Sigmoid colon (tissue), 6 donors: ENCODE measurements at regions not wholly inside any gene's neighbourhood (a gene's known extent, or its start where the extent isn't known, plus 50 kb on each side); places are given as distances from the start of the nearest gene placed in this dataset.

Experiments
- DNase-seq: peaks from one replicate; pipeline ENCODE4 v3.0.0-alpha.2; 2019
- H3K27ac ChIP-seq, 4 donors: fragments of 200-600 bp; sonication (generic); one replicate each; pipeline ENCODE4 v1.5.1; 2016 to 2019; ENCODE audit warnings: mild to moderate bottlenecking in 1 of 4
- H3K27me3 ChIP-seq, 3 donors: fragments of 200-600 bp; sonication (generic); one replicate each; pipeline ENCODE4 v1.5.1; 2019; ENCODE audit warnings: mild to moderate bottlenecking in 1 of 3
- H3K36me3 ChIP-seq, 4 donors: fragments of 200-600 bp; sonication (generic); one replicate each; pipeline ENCODE4 v1.5.1; 2016 to 2019
- H3K4me1 ChIP-seq, 4 donors: fragments of 200-600 bp; sonication (generic); one replicate each; pipeline ENCODE4 v1.5.1; 2017 to 2019
- H3K4me3 ChIP-seq, 4 donors: fragments of 200-600 bp; sonication (generic); one replicate each; pipeline ENCODE4 v1.5.1; 2017 to 2019; ENCODE audit warnings: mild to moderate bottlenecking in 2 of 4, moderate library complexity in 1 of 4
- H3K9me3 ChIP-seq, 4 donors: fragments of 200-600 bp in 3 of 4; sonication (generic) in 3 of 4; one replicate each; pipeline versions ENCODE4 v1.5.1 to v1.6.1; 2013 to 2019
- EP300 ChIP-seq, 4 donors: sonication (generic); formaldehyde crosslinking; IDR thresholded peaks; one replicate each; pipeline ENCODE4 v1.6.1; 2017; ENCODE audit warnings: antibody characterized with exemption in 4 of 4
- POLR2A ChIP-seq, 2 donors: fragments of 450-650 bp; IDR thresholded peaks; one replicate each; pipeline ENCODE4 v1.6.1; 2016; ENCODE audit warnings: antibody characterized with exemption in 2 of 2, mild to moderate bottlenecking in 2 of 2, moderate library complexity in 2 of 2
- POLR2AphosphoS5 ChIP-seq, 4 donors: sonication (generic); formaldehyde crosslinking; IDR thresholded peaks; one replicate each; pipeline ENCODE4 v1.6.1; 2017; ENCODE audit warnings: antibody characterized with exemption in 4 of 4
- WGBS, 2 donors: extraction: QIAGEN DNeasy Blood & Tissue Kit; methylation state at CpG; one replicate each; pipeline ENCODE4 v1.1.7; 2013; 5-methylcytosine and 5-hydroxymethylcytosine counted together
- intact Hi-C: fragments of 100-400 bp; cut with DNase I; formaldehyde crosslinking; loops from one replicate; pipeline ENCODE4 v1.15.1; 2023
- TF ChIP-seq, protein P1 (sequence below), 4 experiments: fragments of 450-650 bp in 3 of 4; fragments of 200-600 bp in 1 of 4; IDR thresholded peaks; one replicate each; pipeline ENCODE4 v1.5.1; 2016 to 2019; ENCODE audit warnings: antibody characterized with exemption in 4 of 4, mild to moderate bottlenecking in 3 of 4, moderate library complexity in 2 of 4
- donor health status: healthy with polysubstance abuse.
- donor health status: healthy.

DNA sequence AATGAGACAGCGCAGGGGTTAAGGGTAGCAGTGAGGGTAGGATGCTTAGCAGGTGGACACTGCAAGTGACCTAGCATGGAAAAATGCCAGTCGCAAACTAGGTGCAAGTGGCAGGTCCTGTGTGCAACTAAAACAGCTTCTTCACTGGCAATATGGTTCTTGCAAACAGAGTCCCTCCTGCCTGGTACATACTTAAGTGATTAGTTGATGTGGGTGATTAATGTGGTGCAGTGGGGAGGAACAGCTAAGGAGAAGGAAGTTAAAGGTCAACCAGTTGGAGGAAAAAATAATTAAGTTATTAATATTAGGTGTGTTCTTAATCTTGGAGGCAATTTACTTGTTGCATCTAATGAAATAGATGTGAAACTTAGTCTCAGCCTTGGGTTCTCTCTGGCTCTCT lies 121.6 kb upstream of the IGFBP7 start:
- no peaks in the 10 kb centered on the region for H3K9me3 ChIP-seq
- TF ChIP-seq POLR2AphosphoS5 (IDR thresholded peaks at IDR 0.05) (no peak), POLR2A (IDR thresholded peaks at IDR 0.05) (no peak), EP300 (IDR thresholded peaks at IDR 0.05) (no peak)
- TF ChIP-seq, protein P1, sequence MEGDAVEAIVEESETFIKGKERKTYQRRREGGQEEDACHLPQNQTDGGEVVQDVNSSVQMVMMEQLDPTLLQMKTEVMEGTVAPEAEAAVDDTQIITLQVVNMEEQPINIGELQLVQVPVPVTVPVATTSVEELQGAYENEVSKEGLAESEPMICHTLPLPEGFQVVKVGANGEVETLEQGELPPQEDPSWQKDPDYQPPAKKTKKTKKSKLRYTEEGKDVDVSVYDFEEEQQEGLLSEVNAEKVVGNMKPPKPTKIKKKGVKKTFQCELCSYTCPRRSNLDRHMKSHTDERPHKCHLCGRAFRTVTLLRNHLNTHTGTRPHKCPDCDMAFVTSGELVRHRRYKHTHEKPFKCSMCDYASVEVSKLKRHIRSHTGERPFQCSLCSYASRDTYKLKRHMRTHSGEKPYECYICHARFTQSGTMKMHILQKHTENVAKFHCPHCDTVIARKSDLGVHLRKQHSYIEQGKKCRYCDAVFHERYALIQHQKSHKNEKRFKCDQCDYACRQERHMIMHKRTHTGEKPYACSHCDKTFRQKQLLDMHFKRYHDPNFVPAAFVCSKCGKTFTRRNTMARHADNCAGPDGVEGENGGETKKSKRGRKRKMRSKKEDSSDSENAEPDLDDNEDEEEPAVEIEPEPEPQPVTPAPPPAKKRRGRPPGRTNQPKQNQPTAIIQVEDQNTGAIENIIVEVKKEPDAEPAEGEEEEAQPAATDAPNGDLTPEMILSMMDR (IDR thresholded peaks at IDR 0.05): no peak
- no peak overlapping the region for H3K4me3 ChIP-seq
- intact Hi-C loops: no loop called here
- no peaks in the 10 kb centered on the region for H3K36me3 ChIP-seq
- H3K4me1 ChIP-seq: peaks cover 0 to 5% (median 0%) of the 10 kb centered on the region in 4 donors
- H3K27ac ChIP-seq: no peak overlapping the region
- no peak for DNase-seq
- 94 to 97% methylated on average over 2 of the region's 2 CpGs for WGBS, 2 donors
- H3K27me3 ChIP-seq: no peaks in the 10 kb centered on the region

DNA sequence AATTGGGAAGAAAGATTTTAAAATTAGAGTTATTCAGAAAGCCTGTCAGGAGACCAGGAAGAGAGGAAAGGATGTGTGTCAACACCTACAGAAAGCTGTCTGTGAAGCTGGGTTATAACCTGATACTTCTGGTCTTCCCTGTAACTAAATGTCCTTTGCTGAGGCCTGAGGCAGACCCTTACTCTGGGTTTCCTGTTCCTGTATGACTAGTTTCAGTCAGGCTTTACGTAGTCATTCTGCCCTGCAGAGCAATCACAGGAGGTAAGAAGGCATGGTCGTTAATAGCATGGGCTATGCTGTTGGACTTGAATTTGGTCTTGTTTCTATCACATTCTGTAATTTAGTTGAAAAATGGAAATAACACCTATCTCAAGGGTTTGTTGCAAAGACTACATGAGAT lies 110.5 kb upstream of the IGFBP7 start:
- DNase-seq: no peak
- H3K27ac ChIP-seq: no peak overlapping the region
- H3K4me1 ChIP-seq: no peaks in the 10 kb centered on the region
- H3K9me3 ChIP-seq: peaks cover 0 to 7% (median 0%) of the 10 kb centered on the region in 4 donors
- H3K4me3 ChIP-seq: no peak overlapping the region
- no peak for TF ChIP-seq POLR2AphosphoS5 (IDR thresholded peaks at IDR 0.05)
- TF ChIP-seq, protein P1 (IDR thresholded peaks at IDR 0.05): no peak
- no peak for TF ChIP-seq POLR2A (IDR thresholded peaks at IDR 0.05)
- TF ChIP-seq EP300 (IDR thresholded peaks at IDR 0.05): no peak
- 60 to 70% methylated on average over 2 of the region's 2 CpGs for WGBS, 2 donors
- intact Hi-C loops: no loop called here
- no peaks in the 10 kb centered on the region for H3K36me3 ChIP-seq
- no peaks in the 10 kb centered on the region for H3K27me3 ChIP-seq

DNA sequence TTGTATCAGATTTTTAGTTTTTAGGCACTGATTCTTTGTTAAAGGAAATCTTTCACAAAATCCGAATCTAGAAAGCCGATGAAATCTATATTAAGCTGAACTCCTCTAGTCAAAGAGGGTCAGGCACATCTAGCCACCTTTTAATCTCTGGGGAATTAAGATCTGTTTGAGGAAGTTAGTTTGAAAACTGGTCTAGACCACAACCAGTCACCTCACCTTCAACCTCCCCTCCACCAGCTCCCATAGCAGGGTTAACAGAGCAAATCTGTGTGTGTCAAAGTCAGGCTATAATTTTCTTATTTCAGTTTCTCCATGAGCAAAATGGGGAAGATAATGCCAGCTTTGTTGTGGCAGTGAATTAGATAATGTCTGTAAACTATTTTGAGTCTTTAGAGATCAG lies 110.0 kb upstream of the IGFBP7 start:
- no peaks in the 10 kb centered on the region for H3K27me3 ChIP-seq
- no peak overlapping the region for H3K4me3 ChIP-seq
- no peak for DNase-seq
- H3K36me3 ChIP-seq: no peaks in the 10 kb centered on the region
- H3K27ac ChIP-seq: no peak overlapping the region
- no peak for TF ChIP-seq EP300 (IDR thresholded peaks at IDR 0.05)
- TF ChIP-seq POLR2AphosphoS5 (IDR thresholded peaks at IDR 0.05): no peak
- TF ChIP-seq, protein P1 (IDR thresholded peaks at IDR 0.05): no peak
- TF ChIP-seq POLR2A (IDR thresholded peaks at IDR 0.05): no peak
- intact Hi-C loops: no loop called here
- H3K9me3 ChIP-seq: peaks cover 0 to 7% (median 0%) of the 10 kb centered on the region in 4 donors
- 90 to 93% methylated on average over 2 of the region's 2 CpGs for WGBS, 2 donors
- H3K4me1 ChIP-seq: no peaks in the 10 kb centered on the region

DNA sequence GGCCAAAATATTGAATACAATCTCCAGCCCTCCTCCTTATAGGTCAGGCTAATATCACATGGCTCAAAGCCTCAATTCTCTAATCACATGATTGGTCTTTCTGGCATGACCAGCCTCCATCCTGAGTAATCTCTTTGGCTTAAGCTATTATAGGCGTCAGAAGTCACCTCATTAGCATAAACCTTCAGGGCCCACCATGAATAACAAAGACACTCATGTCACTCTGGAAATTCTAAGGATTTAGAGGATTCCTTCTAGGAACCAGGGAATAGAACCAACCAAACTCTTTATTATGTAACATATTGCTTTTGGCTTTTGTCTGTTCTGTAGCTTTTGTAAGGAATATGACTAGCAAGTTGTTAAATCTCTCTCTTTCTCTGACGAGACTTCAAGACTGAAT lies 109.2 kb upstream of the IGFBP7 start:
- no peaks in the 10 kb centered on the region for H3K4me1 ChIP-seq
- no peaks in the 10 kb centered on the region for H3K36me3 ChIP-seq
- DNase-seq: no peak
- no peak overlapping the region for H3K4me3 ChIP-seq
- peaks cover 0 to 7% (median 0%) of the 10 kb centered on the region in 4 donors for H3K9me3 ChIP-seq
- no peak overlapping the region for H3K27ac ChIP-seq
- WGBS, 2 donors: 60 to 83% methylated on average over 2 of the region's 2 CpGs
- TF ChIP-seq POLR2AphosphoS5 (IDR thresholded peaks at IDR 0.05) (no peak), EP300 (IDR thresholded peaks at IDR 0.05) (no peak), POLR2A (IDR thresholded peaks at IDR 0.05) (no peak)
- TF ChIP-seq, protein P1 (IDR thresholded peaks at IDR 0.05): no peak
- intact Hi-C loops: no loop called here
- no peaks in the 10 kb centered on the region for H3K27me3 ChIP-seq
